RWPE1 (cell line): ENCODE measurements at regions not wholly inside any gene's neighbourhood (a gene's known extent, or its start where the extent isn't known, plus 50 kb on each side); places are given as distances from the start of the nearest gene placed in this dataset.

Source experiments
- CTCF ChIA-PET: fragments of 350-600 bp; sonication (Branson Sonifier 250); formaldehyde crosslinking; extraction: SDS; loops from one replicate; lab custom pipeline; 2021; lab: Yijun Ruan, JAX
- POLR2A ChIA-PET: fragments of 400-600 bp; formaldehyde crosslinking; extraction: SDS; loops from one replicate; lab custom pipeline; 2020; ENCODE audit warnings: antibody characterized with exemption; ENCODE audit not compliant: low non-redundant PET; lab: Yijun Ruan, JAX
- DNase-seq: peaks from one replicate; pipeline ENCODE4 v3.0.0; 2012; ENCODE audit warnings: low spot score
- H3K27ac ChIP-seq: fragments of 450-650 bp; 2 replicates; pipeline ENCODE4 v1.5.1; 2017
- CTCF ChIP-seq: fragments of 450-650 bp; conservative IDR thresholded peaks from 2 replicates; pipeline ENCODE4 v1.5.1; 2017; ENCODE audit warnings: low read depth, mild to moderate bottlenecking

- no peak for TF ChIP-seq CTCF
- POLR2A ChIA-PET: no interaction called here
- CTCF ChIA-PET: no interaction called here
- no peak overlapping the region for H3K27ac ChIP-seq
- DNase-seq: no peak
These were observed 90.2 kb upstream of the CARD11 start for GRCh38 chr7:3133811-3134385.

- no peak overlapping the region for H3K27ac ChIP-seq
- CTCF ChIA-PET: no interaction called here
- no peak for DNase-seq
- POLR2A ChIA-PET: no interaction called here
- no peak for TF ChIP-seq CTCF
These were observed 91.1 kb upstream of the CARD11 start for GRCh38 chr7:3134745-3135144.

- no peak for TF ChIP-seq CTCF
- CTCF ChIA-PET: no interaction called here
- no peak for DNase-seq
- POLR2A ChIA-PET: no interaction called here
- H3K27ac ChIP-seq: no peak overlapping the region
These were observed 92.0 kb upstream of the CARD11 start for GRCh38 chr7:3135626-3136025.

- TF ChIP-seq CTCF: no peak
- no peak for DNase-seq
- H3K27ac ChIP-seq: no peak overlapping the region
- CTCF ChIA-PET: no interaction called here
- POLR2A ChIA-PET: no interaction called here
These were observed 94.5 kb upstream of the CARD11 start for GRCh38 chr7:3138206-3138605.

GRCh38 chr7:3138997-3139396, 95.3 kb upstream of the CARD11 start:
- ChIA-PET CTCF (no interaction called here), POLR2A (no interaction called here)
- H3K27ac ChIP-seq: no peak overlapping the region
- TF ChIP-seq CTCF: no peak
- no peak for DNase-seq

GRCh38 chr7:3140834-3141233, 97.2 kb upstream of the CARD11 start:
- ChIA-PET CTCF (interaction anchor here (0.6 kb wide), 2 partner anchors 14 to 472 kb away, joined by 3 read pairs; no protein-coding TSS in a partner anchor), POLR2A (no interaction called here)
- H3K27ac ChIP-seq: no peak overlapping the region
- TF ChIP-seq CTCF: no peak
- DNase-seq: no peak
